SJSA1 (cell line): ENCODE measurements at regions not wholly inside any gene's neighbourhood (a gene's known extent, or its start where the extent isn't known, plus 50 kb on each side); places are given as distances from the start of the nearest gene placed in this dataset.

Source experiments
- DNase-seq, 2 experiments: peaks; one replicate each; pipeline ENCODE4 v3.0.0-alpha.2; 2015 to 2020; ENCODE audit warnings: low spot score in 2 of 2, low read depth in 1 of 2
- H3K27ac ChIP-seq: fragments of 250-450 bp; sonication (Bioruptor Pico); 2 replicates; pipeline ENCODE4 v1.5.1; 2020; ENCODE audit warnings: mild to moderate bottlenecking, moderate library complexity
- H3K27me3 ChIP-seq: fragments of 250-450 bp; sonication (Bioruptor Pico); replicated peaks from 2 replicates; pipeline ENCODE4 v1.5.1; 2020; ENCODE audit warnings: mild to moderate bottlenecking, moderate library complexity
- H3K36me3 ChIP-seq: fragments of 250-450 bp; sonication (Bioruptor Pico); 2 replicates; pipeline ENCODE4 v1.5.1; 2020; ENCODE audit warnings: mild to moderate bottlenecking
- H3K4me1 ChIP-seq: fragments of 250-450 bp; sonication (Bioruptor Pico); replicated peaks from 2 replicates; pipeline ENCODE4 v1.6.1; 2021; ENCODE audit warnings: mild to moderate bottlenecking
- H3K4me3 ChIP-seq: fragments of 250-450 bp; sonication (Bioruptor Pico); 2 replicates; pipeline ENCODE4 v1.5.1; 2020; ENCODE audit warnings: mild to moderate bottlenecking
- H3K9me3 ChIP-seq: fragments of 250-450 bp; sonication (Bioruptor Pico); replicated peaks from 2 replicates; pipeline ENCODE4 v1.5.1; 2020; ENCODE audit warnings: mild to moderate bottlenecking

DNA sequence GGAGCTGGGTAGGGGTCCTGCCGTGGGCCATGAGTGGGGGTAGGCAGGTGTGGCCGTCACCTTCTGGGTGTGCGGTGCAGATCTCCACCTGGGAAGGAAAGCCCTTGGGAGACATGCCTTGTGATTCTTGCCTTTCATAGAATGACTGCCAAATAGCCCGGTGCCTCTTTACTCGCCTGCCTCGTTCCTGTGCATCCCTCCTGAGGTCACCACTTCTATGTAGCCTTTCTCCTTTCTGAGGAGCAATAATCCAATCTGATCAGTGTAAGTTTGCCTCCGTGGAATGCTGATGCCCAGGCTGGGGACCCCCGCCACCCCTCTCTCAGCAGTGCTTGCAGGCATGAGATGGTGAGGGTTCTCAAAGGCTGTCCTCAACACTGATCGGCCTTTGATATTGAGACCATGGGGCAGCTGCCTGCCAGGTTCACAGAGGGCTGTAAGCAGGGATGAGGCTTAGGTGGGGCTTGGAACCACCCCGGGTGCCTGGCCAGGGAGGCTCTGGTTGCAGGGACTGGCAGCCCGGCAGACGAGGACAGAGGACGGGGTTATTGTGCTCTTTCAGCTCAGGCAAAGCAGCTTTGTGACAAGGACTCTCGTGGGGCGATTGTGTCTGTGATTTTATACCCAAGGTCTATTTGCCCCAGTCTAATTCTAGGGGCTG is 86.1 kb upstream of the WNT7B start:
- DNase-seq: no peak
- Histone ChIP-seq H3K27ac (peak overlapping the region; percentile 95), H3K9me3 (no peaks in the 10 kb centered on the region)

GRCh38 chr22:46063846-46064227 is 86.5 kb upstream of the PPARA start:
- no peak for DNase-seq
- peaks cover 3% of the 10 kb centered on the region; the same call in 1 of the 2 replicates for H3K36me3 ChIP-seq
- peaks cover 45% of the 10 kb centered on the region for H3K4me1 ChIP-seq
- peak overlapping the region; percentile 22 for H3K4me3 ChIP-seq
- H3K27me3 ChIP-seq: no peaks in the 10 kb centered on the region
- no peaks in the 10 kb centered on the region for H3K9me3 ChIP-seq
- H3K27ac ChIP-seq: peak overlapping the region; percentile 95

More for the DNA sequence above, 86.1 kb upstream of the WNT7B start:
- Histone ChIP-seq H3K4me3 (no peak overlapping the region), H3K36me3 (peaks cover 3% of the 10 kb centered on the region; the same call in 1 of the 2 replicates), H3K4me1 (peaks cover 47% of the 10 kb centered on the region), H3K27me3 (no peaks in the 10 kb centered on the region)

DNA sequence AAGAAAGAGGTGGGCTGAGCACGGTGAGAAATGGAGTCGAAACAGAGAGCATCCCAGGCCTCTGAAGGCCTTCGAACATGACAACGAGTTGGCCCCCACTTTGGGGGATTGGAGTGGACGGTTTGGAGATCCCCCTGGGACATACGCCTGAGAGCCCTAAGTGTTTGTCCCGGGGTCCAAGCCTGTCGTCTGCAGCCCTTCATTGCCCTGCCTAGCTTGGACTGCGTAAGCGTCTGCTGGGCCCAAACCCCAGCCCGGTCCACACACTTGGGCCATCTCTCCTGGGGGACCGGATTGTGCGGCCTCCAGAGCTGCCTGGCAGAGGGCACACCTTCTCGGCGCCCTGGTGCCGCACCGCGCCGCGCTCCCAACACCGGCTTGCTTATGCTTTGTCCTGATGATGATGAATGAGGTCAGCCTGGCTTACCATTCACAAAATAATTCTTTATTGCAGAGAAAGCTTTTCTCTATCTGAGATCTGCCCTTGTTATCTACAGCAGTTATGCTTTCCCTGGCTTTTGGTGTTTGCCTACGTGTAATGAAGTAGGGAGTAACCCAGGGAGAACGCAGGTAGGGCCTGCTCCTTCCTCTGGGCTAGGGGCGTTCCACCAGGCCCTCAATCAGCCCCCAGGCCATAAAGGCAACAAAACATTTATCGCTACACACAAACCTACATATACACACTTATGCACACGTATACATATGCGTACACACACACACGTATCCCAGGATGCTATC is 85.9 kb upstream of the PPARA start:
- DNase-seq: peak in 1 of 2 experiments; percentile 87
- H3K27ac ChIP-seq: peak overlapping the region; percentile 95
- peaks cover 39% of the 10 kb centered on the region for H3K4me1 ChIP-seq

DNA sequence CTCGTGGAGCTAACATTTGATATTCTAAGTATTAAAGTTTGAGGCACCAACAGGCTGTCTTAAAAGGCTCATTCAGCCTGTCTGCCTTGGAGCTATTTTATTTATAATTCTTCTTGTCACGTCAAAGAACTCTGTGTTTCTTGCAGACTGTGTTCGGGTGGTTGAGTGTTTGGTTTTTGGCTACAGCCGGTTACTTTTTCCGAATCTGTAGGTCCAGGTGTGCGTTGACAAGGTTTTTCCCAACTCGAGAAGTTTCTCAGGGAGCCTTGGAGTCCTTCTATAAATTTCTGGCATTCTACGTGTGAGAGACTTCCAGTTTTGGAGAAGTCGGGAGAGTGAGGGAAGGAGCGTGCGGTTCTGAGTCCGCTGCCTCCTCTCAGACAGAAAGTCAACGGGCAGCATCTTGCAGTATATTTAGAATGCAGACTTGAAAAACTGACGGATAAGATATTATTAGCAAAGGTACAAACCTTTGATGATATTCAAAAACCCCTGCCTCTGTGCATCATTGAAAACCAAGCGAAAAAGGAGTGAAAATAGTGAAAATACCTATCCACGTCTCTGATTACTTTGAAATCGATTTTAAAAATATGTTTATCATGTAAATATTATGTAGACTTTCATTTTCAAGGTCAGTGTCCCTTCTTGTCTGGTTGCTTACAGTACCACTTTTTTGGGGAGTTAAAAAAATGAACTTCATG is 85.2 kb upstream of the PPARA start:
- DNase-seq: peak in 1 of 2 experiments; percentile 85
- Histone ChIP-seq H3K4me1 (peaks cover 37% of the 10 kb centered on the region), H3K4me3 (peak overlapping the region; percentile 22), H3K9me3 (no peaks in the 10 kb centered on the region), H3K27ac (peak overlapping the region; percentile 95), H3K27me3 (no peaks in the 10 kb centered on the region), H3K36me3 (peaks cover 6% of the 10 kb centered on the region)

More for the DNA sequence above, 85.9 kb upstream of the PPARA start:
- Histone ChIP-seq H3K27me3 (no peaks in the 10 kb centered on the region), H3K36me3 (peaks cover 3% of the 10 kb centered on the region; the same call in 1 of the 2 replicates), H3K4me3 (peak overlapping the region; percentile 22), H3K9me3 (no peaks in the 10 kb centered on the region)

- Histone ChIP-seq H3K9me3 (no peaks in the 10 kb centered on the region), H3K27ac (peak overlapping the region; percentile 95), H3K36me3 (peaks cover 13% of the 10 kb centered on the region), H3K4me1 (peaks cover 44% of the 10 kb centered on the region), H3K27me3 (no peaks in the 10 kb centered on the region), H3K4me3 (peak overlapping the region; percentile 33)
- peak in 1 of 2 experiments; percentile 76 for DNase-seq
Measured at GRCh38 chr22:46065691-46066454, 84.5 kb upstream of the PPARA start.

- Histone ChIP-seq H3K4me1 (peaks cover 44% of the 10 kb centered on the region), H3K27me3 (no peaks in the 10 kb centered on the region), H3K27ac (peak overlapping the region; percentile 95), H3K9me3 (no peaks in the 10 kb centered on the region), H3K36me3 (peaks cover 13% of the 10 kb centered on the region), H3K4me3 (peak overlapping the region; percentile 33)
- peak in 1 of 2 experiments; percentile 86 for DNase-seq
Measured at GRCh38 chr22:46066691-46067090, 83.6 kb upstream of the PPARA start.

DNA sequence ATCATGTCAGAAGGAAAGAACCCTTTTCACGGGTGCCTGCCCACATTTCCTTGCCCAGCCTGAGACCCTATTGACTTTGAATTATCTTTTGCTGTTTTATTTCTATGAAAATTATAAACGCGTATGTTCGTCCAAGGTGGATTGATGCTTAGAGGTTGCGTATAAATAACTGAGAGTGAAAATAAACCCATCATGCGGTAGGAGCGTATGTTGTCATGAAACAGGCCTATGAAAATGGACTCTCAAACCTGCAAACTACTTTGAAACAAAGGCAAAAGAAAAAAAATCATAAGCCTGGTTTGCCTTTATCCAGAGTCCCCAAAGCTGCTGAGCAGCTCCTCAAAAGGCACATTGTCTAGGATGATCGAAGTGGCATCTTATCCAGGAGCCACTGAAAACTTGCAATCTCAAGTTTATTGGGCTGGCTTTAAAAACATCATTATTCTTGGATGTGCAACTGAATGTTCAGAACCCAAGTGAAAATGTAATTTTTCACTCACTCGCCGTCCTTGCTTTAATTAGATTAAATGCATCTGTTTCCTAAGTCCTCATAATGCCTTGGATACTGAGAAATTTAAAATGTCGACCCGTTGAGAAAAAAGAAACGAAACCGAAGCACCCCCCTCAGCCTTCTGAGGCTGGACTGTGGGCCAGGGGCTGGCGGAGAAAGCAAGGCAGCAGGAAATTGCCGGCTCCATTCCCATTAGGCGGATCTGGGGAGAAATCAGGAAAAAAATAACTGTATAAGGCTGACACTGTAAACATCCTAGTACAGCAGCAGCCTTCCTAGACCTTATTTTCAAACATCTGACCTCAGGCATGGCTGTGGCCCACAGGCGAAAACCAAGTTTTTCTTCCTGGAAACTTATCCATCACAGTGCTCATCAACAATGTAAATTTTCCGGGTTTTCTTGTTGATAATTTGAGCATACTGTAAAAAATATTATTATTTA is 82.9 kb upstream of the PPARA start:
- Histone ChIP-seq H3K27ac (peak overlapping the region; percentile 95), H3K4me1 (peaks cover 44% of the 10 kb centered on the region), H3K27me3 (no peaks in the 10 kb centered on the region), H3K36me3 (peaks cover 18% of the 10 kb centered on the region), H3K4me3 (peak overlapping the region; percentile 33), H3K9me3 (no peaks in the 10 kb centered on the region)
- DNase-seq: peak in 1 of 2 experiments; percentile 86

DNA sequence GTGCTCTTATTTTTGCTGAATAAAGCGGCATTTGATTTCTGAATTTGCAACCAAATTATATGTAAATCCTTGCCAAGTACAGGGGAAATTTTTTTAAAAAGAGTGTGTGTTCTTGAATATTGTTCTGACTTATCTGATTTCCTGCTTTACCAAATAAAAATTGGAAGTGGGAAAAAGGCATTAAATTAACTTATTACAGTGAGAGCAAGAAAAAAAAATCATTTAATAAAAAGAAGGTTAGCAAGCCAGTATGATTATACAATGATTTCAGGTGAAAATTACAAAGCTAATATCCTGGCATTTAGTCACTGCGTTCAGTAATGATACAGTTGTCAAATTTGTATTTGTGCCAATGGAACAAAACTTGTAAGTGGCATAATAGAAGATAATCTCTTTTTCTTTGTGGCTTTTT is 82.1 kb upstream of the PPARA start:
- peak overlapping the region; percentile 95 for H3K27ac ChIP-seq
- no peaks in the 10 kb centered on the region for H3K9me3 ChIP-seq
- no peaks in the 10 kb centered on the region for H3K27me3 ChIP-seq
- H3K4me3 ChIP-seq: peak overlapping the region; percentile 88; the same call in 1 of the 2 replicates
- DNase-seq: no peak
- H3K36me3 ChIP-seq: peaks cover 22% of the 10 kb centered on the region
- peaks cover 39% of the 10 kb centered on the region for H3K4me1 ChIP-seq

GRCh38 chr22:46068593-46069491 is 81.5 kb upstream of the PPARA start:
- H3K27me3 ChIP-seq: no peaks in the 10 kb centered on the region
- no peaks in the 10 kb centered on the region for H3K9me3 ChIP-seq
- H3K4me1 ChIP-seq: peaks cover 33% of the 10 kb centered on the region
- H3K36me3 ChIP-seq: peaks cover 27% of the 10 kb centered on the region
- peak overlapping the region; percentile 88 for H3K4me3 ChIP-seq
- DNase-seq: peak; percentile 92 to 96
- peak overlapping the region; percentile 95 for H3K27ac ChIP-seq

DNA sequence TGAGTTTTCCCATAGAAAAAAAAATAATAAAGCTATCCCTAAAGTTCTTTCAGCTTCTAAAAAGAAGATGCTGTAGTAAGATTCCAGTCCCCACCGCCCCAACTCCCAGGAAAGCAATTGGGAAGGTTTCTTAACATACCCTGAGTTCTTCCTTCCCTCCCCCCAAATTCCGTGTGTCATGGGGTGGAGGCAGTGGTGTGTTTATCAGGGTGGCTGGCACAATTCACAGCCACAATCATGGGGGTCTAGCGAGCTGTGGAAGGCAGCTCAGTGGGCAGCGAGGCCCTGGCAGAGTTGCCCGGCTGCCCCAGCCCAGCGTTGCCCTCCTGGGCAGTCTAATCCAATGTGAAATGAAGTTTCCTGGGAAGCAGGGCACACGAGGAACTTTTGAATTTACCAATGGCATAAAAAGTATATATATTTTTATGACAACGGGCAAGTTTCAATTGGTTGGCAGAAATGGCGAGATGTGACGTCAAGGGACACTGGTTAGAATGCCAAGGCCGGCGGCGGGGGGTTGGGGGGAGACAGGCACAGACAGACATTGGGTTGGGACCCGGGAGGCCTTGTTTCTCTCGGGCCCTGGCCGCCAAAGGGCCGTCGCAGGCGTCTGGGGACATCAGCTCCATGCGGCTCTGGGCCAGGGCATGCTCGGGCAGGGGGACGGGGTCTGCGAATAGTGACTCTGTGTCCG is 80.7 kb upstream of the PPARA start:
- Histone ChIP-seq H3K4me1 (peaks cover 26% of the 10 kb centered on the region), H3K9me3 (no peaks in the 10 kb centered on the region), H3K27ac (peak overlapping the region; percentile 95), H3K4me3 (peak overlapping the region; percentile 88), H3K36me3 (peaks cover 36% of the 10 kb centered on the region), H3K27me3 (no peaks in the 10 kb centered on the region)
- peak; percentile 92 to 93 for DNase-seq

DNA sequence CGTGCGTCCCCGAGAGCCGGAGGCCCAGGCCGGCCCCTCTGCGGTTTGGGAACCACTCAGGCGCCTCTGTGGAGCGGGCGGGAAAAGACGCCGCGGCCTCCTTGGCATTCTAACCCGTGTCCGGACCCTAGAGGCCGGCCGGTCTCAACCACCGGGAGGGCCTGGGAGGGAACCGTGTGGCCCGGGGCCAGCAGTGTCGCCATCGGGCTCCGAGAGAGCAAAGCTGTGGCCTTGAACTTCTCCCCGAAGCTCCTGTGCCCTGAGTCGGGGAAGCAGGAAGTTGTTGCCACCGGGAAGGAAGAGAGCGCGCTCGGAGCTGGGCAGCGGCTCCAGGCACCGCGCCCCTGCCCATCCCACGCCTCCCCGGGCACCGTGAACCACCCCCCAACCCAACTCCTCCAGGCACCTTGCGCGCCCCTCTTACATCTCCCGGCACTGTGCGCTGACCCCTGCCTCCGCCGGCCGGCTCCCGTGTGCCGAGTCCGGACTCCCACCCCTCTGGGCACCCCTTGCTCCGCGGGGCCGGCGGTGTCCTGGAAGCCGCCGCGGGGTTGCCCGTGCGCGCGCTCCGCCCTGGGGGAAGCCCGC is 80.0 kb upstream of the PPARA start:
- no peaks in the 10 kb centered on the region for H3K27me3 ChIP-seq
- H3K9me3 ChIP-seq: no peaks in the 10 kb centered on the region
- H3K4me3 ChIP-seq: peak overlapping the region; percentile 88
- peak overlapping the region; percentile 95 for H3K27ac ChIP-seq
- H3K36me3 ChIP-seq: peaks cover 42% of the 10 kb centered on the region
- peak in 1 of 2 experiments; percentile 91 for DNase-seq
- H3K4me1 ChIP-seq: peaks cover 30% of the 10 kb centered on the region
